GM18517 (cell line): ENCODE measurements at regions not wholly inside any gene's neighbourhood (a gene's known extent, or its start where the extent isn't known, plus 50 kb on each side); places are given as distances from the start of the nearest gene placed in this dataset.

Experiments
- ATAC-seq: cut with Tn5 transposase; IDR thresholded peaks from one replicate; pipeline ENCODE4 v1.9.1; 2021; ENCODE audit warnings: mild to moderate bottlenecking, moderate library complexity; ENCODE audit not compliant: unreplicated experiment

DNA sequence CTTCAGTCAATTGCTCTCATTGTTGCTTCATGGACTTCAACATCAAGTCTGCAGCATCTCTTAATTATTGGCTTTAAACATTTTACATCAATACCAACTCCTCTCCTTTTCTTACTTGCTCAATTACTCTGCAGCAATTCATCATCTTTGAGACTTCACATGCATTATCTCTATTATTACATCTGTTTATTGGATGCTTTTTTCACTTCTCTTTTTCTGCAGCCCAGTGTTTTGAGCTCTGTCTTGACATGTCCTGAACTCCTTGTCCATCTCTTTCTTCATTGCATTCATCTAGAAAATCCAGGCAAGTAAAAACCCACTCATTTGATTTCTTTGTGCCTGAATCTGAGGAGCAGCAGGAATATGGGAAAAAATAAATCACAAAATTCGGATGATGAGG lies 647.9 kb downstream of the PLCL1 start:
- ATAC-seq = no peak

DNA sequence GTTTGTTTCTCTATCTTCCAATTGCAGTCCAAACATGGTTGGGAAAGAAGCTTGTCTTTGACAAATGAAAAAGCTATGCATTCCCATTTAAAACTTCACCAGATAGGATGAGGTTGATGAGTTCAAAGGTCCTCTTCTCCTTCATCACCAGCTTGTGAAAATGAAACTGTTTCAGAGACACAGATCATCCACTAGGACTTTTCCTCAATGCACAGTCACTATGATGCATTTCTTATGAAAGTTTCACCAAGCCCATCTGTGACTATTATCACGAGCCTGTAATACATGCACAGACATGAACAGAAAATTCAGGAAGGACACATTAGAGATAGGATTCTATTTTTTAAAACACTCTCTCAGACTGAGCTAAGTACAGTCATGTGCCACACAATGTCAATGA lies 644.4 kb downstream of the PLCL1 start:
- no peak for ATAC-seq

DNA sequence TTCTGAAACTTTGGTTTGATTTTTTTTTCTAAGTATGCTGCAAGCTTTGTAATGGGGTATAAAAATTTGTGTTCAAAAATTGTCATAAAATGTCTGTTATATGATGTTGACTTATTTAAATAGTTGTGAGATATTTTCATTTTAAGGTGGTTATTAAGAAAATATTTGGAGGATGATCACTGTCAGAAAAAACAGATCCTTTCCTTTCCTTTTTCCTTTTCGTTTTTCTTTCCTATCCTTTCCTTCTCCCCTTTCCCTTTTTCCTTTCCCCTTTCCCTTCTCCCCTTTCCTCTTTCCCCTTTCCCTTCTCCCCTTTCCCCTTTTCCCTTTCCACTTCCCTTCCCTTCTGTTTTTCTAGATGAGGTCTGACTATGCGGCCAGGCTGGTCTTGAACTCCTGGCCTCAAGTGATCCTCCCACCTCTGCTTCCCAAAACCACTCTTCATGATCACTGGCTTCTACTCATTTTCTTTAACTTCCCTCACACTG lies 640.5 kb downstream of the PLCL1 start:
- ATAC-seq = no peak

DNA sequence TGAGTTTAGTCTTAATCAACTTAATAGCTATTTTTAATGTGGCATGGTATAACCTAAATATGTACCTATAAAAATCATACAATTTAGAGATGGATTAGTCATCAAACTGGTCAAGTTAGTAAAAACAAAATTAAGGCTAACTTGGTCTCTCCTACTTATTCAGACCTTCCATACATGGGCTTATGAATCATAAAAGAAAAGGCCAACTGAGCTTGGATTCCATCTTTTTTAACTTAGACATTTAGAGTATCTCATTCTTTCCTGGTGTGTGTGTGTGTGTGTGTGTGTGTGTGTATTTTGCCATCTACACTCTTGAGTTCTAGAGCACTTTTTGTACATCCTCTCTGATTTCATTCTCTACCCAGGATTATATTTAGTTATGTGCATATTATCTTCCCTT lies 637.5 kb downstream of the PLCL1 start:
- no peak for ATAC-seq

DNA sequence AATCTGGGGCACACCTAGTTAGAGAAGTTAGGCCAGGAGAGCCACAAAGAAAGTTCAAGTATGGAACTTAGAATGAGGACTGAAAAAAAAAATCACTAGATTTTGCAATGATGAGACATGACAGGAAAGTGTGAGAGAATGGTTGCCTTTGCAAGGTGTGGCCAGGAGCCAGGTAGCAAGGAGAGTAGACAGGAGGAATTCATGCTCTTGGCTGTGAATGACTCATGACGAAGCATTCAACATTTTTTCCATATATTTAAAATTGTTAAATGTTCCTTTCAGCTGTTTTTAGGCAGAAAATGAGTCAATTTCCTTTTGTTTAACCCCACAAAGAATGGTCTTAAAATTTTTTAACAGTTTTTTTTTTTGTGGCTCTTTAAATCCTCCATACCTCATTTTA lies 636.9 kb downstream of the PLCL1 start:
- ATAC-seq = no peak

DNA sequence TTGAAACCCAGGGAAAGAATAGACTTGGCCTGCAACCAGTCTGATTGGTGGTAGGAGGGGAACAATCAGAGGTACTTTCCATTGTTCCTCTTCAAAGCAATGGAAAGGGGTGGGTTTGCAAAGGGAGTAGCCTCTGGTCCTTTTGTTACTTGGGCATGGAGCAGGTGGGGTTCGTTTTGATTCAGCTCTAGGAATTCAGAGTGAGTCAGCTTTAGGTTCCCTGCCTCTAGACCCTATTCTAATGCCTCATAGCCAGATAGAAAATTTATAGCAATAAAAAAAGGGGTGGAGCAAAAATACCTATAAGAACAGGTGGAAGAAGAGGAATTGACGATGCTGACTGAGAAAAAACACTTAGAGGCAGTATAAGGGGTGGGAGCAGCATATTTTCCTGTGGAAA lies 636.4 kb downstream of the PLCL1 start:
- no peak for ATAC-seq

DNA sequence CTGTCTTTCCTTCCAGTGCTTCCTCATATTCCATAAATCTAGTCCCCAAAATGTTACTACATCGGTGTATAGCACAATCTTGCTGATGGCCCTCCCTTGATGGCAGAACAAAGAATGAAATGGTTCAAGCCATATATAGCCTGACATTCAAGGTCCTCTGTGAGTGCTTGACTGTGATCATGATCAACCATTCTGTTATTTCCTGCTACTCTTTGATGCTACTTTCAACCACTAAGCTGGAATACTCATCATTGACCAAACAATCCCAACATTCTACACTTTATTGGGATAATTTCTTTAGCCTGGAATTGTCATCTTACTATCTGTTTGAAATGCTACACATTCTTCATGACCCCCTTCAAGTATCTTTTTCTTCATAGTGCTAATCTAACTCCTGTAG lies 633.9 kb downstream of the PLCL1 start:
- ATAC-seq = no peak

DNA sequence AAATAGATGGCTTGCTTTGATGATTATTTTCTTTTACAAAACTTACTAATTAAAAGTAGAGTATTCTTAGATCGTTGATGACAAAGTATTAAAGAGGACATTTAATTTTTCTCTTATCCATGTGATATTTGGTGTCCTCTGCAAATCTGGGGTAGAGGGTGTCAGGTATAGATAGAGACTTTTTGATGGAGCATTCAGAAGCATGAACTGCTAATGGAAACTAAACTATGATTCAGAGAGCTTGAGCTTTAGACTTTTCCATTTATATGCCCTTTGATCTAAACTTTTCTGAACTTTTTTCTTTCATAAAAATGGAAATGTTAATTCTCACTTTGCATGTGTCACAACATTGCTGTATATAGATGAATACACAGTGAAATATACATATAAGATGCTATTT lies 619.7 kb downstream of the PLCL1 start:
- ATAC-seq = no peak

DNA sequence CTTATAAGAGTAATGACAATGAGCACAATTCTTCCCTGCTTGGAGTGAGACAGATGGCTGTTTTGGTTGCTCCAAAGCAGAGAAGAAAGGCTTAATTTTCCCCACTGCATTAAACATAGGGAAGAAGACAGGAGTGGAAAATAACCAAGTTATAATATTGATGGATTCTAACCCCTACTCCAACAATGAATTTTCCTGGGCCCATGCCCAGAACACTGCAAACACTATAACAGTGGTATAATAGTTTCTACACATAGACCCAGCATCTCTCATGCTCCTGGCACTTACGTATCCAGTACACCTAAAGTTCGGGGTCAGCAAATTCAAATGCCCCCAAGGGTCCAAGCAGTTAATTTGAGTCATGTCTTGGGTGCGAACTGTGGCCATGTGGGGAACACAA lies 613.4 kb downstream of the PLCL1 start:
- ATAC-seq = no peak

DNA sequence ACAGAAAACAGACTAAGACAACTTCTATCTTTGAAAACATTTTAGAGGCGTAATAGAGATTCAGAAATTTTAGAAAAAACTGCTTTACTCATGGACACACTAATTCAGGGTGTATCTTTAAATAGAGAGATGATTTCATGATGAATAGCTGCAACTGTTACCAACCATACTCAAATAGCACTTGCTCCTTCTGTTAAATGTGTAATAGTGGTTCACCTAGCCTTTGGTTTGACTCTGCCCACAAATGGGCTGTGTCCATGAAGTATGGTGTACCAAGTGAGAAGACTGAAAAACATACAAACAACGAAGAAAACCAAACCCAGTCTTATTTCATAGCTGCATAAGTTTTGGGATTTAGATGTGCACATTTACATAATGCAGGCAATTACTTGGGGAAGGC lies 610.6 kb downstream of the PLCL1 start:
- no peak for ATAC-seq

DNA sequence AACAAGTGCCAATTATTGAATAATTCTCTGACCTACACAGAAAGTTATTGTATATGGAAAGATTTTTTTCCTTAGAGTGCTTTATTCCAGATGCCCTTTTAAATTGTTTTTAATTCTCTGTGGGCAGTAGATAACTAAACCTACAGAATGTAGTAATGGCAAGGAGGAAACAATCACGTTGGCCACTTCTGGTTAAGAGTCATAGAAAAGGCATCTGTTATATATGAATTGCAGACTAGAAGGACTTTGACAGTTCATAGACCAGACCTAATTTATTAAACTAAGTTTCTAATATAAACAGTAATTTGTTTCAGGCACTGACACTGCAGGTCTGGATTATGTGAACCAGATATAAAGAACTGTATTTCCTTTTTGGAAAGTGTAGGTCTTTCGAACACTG lies 607.5 kb downstream of the PLCL1 start:
- ATAC-seq = no peak

DNA sequence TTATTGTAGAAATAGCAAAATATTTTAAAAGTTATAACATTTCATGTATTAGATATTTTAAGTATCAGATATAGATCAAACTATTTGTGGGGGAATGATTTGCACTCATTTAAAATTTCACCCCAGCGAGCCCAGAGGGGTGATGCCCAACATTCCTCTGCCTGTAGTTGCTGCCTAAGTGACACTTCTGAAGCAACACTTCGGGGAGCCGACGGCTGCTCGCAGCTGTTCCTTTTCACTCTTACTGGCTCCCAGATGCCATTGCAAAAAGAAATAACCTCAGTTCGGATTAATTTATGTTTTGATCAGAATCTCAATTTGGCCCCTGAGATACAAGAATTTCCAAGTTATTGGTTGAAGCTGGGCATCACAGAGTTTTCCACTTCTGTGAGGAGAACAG lies 603.8 kb downstream of the PLCL1 start:
- ATAC-seq = no peak

DNA sequence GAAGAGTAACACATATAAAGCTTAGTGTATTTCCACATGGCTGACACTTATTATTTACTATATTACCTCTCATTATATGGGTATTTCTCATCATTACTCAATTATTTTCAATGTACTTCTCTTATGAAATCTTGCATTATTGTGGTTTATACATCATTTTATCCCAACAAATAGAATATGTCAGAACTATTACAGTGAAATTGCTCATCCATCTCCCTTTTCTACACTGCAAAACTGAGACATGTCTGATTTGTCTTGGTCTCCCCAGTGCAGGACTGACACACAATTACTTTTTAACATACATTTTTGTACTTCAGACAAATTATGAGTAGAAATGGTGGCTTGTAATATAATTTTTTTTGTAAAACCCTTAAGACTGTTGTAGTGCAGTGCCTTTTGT lies 600.9 kb downstream of the PLCL1 start:
- no peak for ATAC-seq

DNA sequence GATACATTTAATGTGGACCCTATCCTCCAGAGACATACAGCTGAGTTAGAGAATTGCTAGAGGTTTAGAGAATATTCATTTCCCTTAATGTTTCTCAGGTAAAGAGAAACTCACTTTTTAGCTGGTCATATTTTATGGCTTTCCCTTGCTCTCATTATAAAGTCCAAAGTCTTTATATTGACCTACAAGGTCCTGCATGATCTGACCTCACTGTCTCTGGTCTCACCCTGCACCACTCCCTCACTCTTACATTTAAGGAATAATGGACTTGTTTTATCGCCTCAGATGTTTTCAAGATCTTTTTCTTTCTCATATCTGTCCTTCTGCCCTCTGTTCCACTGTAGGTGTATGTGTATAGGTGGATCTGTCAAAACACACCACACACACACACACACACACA lies 597.3 kb downstream of the PLCL1 start:
- ATAC-seq = no peak

DNA sequence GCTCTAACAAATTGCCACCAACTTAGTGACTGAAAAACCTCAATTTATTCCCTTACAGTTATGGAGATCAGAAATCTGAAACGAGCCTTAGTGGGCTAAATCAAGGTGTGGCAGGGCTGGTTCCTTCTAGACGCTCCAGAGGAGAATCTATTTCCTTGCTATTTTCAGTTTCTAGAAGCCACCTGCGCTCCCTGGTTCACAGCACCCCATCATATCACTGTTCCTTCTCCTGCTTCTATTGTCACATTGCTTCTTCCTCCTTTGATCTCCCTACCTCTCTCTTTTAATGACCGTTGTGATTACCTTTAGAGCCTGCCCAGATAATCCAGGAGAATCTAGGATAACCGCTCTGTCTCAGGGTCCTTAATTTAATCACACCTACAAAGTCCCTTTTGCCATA lies 596.6 kb downstream of the PLCL1 start:
- no peak for ATAC-seq

DNA sequence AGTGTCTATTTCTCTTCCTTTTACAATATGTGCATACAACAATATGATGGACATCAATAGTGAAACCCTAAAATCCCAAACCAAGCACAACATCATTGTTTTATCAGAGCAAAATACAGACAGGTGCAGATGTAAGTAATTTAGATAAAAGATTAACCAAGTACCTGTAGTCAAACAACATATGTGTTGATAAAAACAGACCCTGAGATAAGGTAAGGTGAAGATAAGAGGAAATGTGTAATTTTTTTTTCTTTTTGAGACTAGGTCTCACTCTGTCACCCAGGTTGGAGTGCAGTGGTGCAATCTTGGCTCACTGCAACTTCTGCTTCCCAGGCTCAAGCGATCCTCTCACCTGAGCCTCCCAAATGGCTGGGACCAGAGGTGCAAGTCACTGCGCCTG lies 589.8 kb downstream of the PLCL1 start:
- ATAC-seq = no peak

DNA sequence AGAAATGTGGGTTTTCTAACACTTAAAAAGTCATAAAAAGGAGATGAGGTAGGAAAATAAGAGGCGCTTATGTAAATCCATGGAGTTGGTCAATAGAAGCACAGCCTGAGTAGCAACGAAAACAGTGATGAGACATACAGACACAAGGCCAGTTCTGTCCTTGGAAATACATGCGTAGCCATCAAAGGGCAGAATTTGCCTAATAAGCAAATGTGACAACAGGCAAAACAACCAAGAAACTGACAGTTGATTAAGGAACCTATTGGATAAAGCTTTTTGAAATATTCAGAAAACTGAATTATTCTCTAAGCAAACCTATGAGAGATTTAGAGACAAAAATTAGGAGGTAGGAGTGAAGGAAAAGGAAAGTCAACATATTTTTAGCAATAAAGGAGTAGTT lies 586.3 kb downstream of the PLCL1 start:
- no peak for ATAC-seq

DNA sequence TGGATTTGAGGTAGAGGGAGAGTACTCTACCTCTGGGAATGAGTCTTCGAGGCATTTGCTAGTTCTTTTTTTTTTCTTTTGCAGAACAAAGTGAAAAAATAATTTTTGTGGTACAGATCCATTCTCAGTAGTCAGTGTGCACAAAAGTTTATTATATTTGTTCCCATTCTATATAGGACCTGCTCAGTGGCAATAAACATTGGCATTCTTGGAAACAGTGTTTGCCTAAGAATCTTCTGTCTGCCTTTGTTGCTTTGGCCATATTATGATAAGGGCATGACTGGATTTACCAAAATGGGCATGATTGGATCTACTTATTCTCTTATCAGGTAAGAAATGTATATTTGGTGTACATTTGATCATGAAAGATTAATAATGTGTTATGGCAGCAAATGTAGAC lies 583.3 kb downstream of the PLCL1 start:
- ATAC-seq = no peak

DNA sequence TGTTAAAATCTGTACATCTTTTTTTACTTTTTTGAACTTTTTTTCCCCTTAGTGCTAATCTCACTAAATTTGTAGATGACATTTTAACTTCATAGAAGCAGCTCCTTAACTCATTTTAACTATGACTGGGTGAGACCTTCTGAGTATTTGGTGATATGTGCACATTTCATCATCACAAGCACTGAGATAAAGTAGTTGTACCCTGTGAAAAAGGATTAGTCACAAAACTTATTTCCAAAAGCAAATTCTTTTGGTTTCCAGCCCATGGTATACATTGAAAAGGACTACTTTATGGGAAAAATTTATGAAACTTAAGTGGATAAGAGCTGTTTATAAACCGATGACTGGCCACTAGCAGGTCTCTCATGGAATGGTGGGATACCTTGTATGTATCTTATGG lies 581.5 kb downstream of the PLCL1 start:
- ATAC-seq = no peak

DNA sequence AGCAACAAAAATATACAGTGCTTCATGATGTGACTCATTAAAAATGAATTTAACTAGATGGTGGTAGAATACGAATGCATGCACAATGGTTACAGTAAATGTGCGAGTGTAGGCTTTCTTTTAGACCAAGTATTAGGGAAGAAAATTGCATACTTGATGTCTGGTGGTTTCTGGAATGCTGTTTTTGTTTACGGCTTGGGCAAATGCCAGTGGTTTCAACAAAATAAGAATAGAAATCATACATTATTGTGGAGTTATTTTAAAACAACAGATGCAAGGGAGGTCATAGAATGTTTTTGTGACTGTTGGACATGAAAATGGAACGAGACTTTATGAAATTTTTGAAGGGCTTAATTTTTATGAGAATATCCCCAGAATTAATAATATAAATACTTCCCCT lies 580.9 kb downstream of the PLCL1 start:
- no peak for ATAC-seq

DNA sequence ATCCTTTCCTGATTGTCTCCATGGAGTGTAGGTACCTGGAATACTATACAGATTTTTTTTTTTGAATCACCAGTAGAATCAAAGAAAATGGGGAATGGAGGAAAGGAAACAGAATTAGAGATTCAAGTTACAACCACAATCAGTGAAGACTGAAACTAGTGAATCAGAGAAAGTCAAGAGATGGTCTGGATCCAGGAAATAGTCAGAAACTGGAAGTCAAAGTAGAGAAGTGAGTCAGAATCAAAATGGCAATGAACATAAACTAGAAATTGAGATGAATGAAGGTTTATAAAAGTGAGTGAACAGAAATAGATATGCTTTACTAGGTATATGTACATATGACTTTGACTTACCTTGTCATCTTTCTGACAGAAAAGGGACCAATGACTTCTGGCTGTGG lies 579.0 kb downstream of the PLCL1 start:
- ATAC-seq = no peak

DNA sequence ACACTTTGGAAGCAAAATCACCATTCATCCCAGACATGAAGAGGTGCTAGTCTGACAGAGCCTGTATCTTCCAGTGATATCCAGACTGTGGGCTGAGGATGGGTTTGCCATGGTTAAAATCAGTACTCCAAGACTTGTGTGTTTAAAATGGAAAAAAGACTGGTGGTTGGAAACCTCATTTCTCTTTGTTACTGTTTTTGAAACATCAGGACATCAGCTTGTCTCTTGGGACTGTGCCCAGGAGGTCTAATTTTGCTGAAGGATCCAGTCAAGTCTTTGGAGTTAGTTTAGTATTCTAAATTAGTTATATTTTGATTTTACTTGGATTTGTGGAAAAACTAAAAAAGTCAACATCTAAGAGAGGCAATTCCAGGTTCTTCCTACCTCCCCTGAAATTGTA lies 578.4 kb downstream of the PLCL1 start:
- no peak for ATAC-seq

DNA sequence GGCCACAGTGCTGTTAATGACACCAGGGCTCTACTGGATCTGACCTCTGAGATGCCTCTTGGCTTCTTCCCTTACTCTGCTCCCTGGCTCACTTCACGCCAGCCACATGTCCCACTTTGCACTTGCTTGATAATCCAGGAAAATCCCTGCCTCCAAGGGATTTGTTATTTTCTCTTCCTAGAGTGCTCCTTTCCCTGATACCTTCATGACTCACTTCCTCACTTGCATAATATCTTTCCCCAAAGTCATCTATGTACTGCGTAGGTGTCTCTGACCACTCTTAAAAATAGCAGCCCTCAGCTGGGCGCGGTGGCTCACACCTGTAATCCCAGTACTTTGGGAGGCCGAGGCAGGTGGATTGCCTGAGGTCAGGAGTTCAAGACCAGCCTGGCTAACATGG lies 572.3 kb downstream of the PLCL1 start:
- no peak for ATAC-seq

DNA sequence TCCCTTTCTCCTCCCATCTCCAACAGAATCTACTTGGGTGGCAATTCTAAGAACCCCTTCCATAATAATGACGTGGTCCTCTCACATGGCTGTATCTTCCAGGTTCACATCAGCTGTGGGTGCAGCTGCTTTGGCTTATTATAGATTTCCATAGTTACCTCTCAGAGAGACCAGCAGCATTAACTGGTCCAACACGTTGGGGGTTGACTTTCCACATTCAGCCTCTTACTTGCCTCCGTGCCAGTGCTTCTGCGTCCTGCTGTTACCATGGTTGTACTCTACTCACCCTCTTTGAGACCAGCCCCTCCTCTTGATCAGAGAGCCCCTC lies 570.7 kb downstream of the PLCL1 start:
- ATAC-seq = no peak
